LNCaP clone FGC (cell line): ENCODE measurements at regions not wholly inside any gene's neighbourhood (a gene's known extent, or its start where the extent isn't known, plus 50 kb on each side); places are given as distances from the start of the nearest gene placed in this dataset.
"Not testable (repeated sequence)": the region's sequence is repeated elsewhere in the genome, so short reads cannot be mapped to it uniquely, and the experiment has no call there.

Experiments used
- DNase-seq: peaks from one replicate; pipeline ENCODE4 v3.0.0-alpha.2; 2011; ENCODE audit warnings: low read depth
- H3K4me3 ChIP-seq: 2 replicates; pipeline ENCODE4 v1.5.1; 2011; ENCODE audit warnings: mild to moderate bottlenecking, low read depth, low read length, control low read depth
- CTCF ChIP-seq: IDR thresholded peaks from 2 replicates; pipeline ENCODE4 v1.5.1; 2012; ENCODE audit warnings: mild to moderate bottlenecking; ENCODE audit not compliant: control insufficient read depth, insufficient read depth; ENCODE audit errors: extremely low read depth

- H3K4me3 ChIP-seq: no peak overlapping the region
- TF ChIP-seq CTCF: no peak
- no peak for DNase-seq
These were observed 923.1 kb downstream of the TBL1XR1 start for GRCh38 chr3:176274161-176274560.

GRCh38 chr3:176262071-176262470, 935.2 kb downstream of the TBL1XR1 start:
- no peak for TF ChIP-seq CTCF
- DNase-seq: no peak
- no peak overlapping the region for H3K4me3 ChIP-seq

- TF ChIP-seq CTCF: no peak
- no peak overlapping the region for H3K4me3 ChIP-seq
- DNase-seq: no peak
These were observed 950.1 kb downstream of the TBL1XR1 start for GRCh38 chr3:176247191-176247590.

GRCh38 chr3:176219970-176220369, 977.3 kb downstream of the TBL1XR1 start:
- no peak overlapping the region for H3K4me3 ChIP-seq
- DNase-seq: no peak
- no peak for TF ChIP-seq CTCF

GRCh38 chr3:176214758-176215157, 982.5 kb downstream of the TBL1XR1 start:
- TF ChIP-seq CTCF: no peak
- no peak for DNase-seq
- no peak overlapping the region for H3K4me3 ChIP-seq

GRCh38 chr3:176213314-176213713, 984.0 kb downstream of the TBL1XR1 start:
- not testable (repeated sequence) for DNase-seq, H3K4me3 ChIP-seq

GRCh38 chr3:176208915-176209314, 988.4 kb downstream of the TBL1XR1 start:
- no peak overlapping the region for H3K4me3 ChIP-seq
- no peak for DNase-seq

More at GRCh38 chr3:176208915-176209314, 988.4 kb downstream of the TBL1XR1 start:
- no peak for TF ChIP-seq CTCF
